ENCODE measurements at regions not wholly inside any gene's neighbourhood (a gene's known extent, or its start where the extent isn't known, plus 50 kb on each side); places are given as distances from the start of the nearest gene placed in this dataset.

GRCh38 chr5:51997949-51998348 is 614.7 kb downstream of the ISL1 start:
- no peaks in the 10 kb centered on the region for H3K27me3 ChIP-seq (ENCODE audit: insufficient read depth, low read length, poor library complexity)

GRCh38 chr5:52007230-52007858 is 624.1 kb downstream of the ISL1 start:
- Histone ChIP-seq H3K27me3 (ENCODE audit: insufficient read depth, low read length, poor library complexity) (no peaks in the 10 kb centered on the region), H3K23ac (ENCODE audit: low read length) (no peak overlapping the region), H2BK5ac (ENCODE audit: low read length) (no peak overlapping the region), H3K4me3 (ENCODE audit: low read length) (no peak overlapping the region), H3K36me3 (ENCODE audit: control insufficient read depth, insufficient read depth, low read length) (no peaks in the 10 kb centered on the region), H3K27ac (ENCODE audit: low read depth, low read length) (no peak overlapping the region), H3K4me2 (ENCODE audit: low read length) (no peak overlapping the region), H2BK15ac (replicated peaks; ENCODE audit: low read depth) (no peak overlapping the region), H3K4ac (ENCODE audit: low read depth, low read length) (no peak overlapping the region), H3K9ac (ENCODE audit: low read length) (no peak overlapping the region), H2AK5ac (ENCODE audit: low read length) (no peak overlapping the region), H2BK120ac (ENCODE audit: low read depth, low read length) (no peak overlapping the region), H4K5ac (ENCODE audit: low read length) (no peak overlapping the region), H3K79me1 (ENCODE audit: low read length) (no peaks in the 10 kb centered on the region), H4K8ac (ENCODE audit: low read depth, low read length) (no peak overlapping the region), H3K56ac (ENCODE audit: low read length) (peak overlapping the region; percentile 22), H3K18ac (ENCODE audit: low read length) (no peak overlapping the region), H3K4me1 (ENCODE audit: control insufficient read depth, low read depth, low read length) (no peaks in the 10 kb centered on the region), H3K79me2 (ENCODE audit: control insufficient read depth, insufficient read depth, low read length) (no peaks in the 10 kb centered on the region)
- no CpG with 5 or more reads among the region's 5 CpGs for WGBS (ENCODE audit: extremely low coverage, insufficient coverage, low lambda C conversion rate)
- DNase-seq: peak; percentile 56

More at GRCh38 chr5:51997949-51998348, 614.7 kb downstream of the ISL1 start:
- Histone ChIP-seq H2AK5ac (ENCODE audit: low read length) (no peak overlapping the region), H2BK120ac (ENCODE audit: low read depth, low read length) (no peak overlapping the region), H3K4me3 (ENCODE audit: low read length) (no peak overlapping the region), H3K4ac (ENCODE audit: low read depth, low read length) (no peak overlapping the region), H3K4me2 (ENCODE audit: low read length) (no peak overlapping the region), H4K5ac (ENCODE audit: low read length) (no peak overlapping the region), H4K8ac (ENCODE audit: low read depth, low read length) (no peak overlapping the region), H3K18ac (ENCODE audit: low read length) (no peak overlapping the region), H2BK15ac (replicated peaks; ENCODE audit: low read depth) (no peak overlapping the region), H3K79me2 (ENCODE audit: control insufficient read depth, insufficient read depth, low read length) (no peaks in the 10 kb centered on the region), H3K36me3 (ENCODE audit: control insufficient read depth, insufficient read depth, low read length) (no peaks in the 10 kb centered on the region), H3K79me1 (ENCODE audit: low read length) (no peaks in the 10 kb centered on the region), H3K23ac (ENCODE audit: low read length) (no peak overlapping the region), H3K4me1 (ENCODE audit: control insufficient read depth, low read depth, low read length) (no peaks in the 10 kb centered on the region), H3K27ac (ENCODE audit: low read depth, low read length) (no peak overlapping the region), H2BK5ac (ENCODE audit: low read length) (no peak overlapping the region), H3K9ac (ENCODE audit: low read length) (no peak overlapping the region), H3K56ac (ENCODE audit: low read length) (no peak overlapping the region)
- no CpG with 5 or more reads among the region's 2 CpGs for WGBS (ENCODE audit: extremely low coverage, insufficient coverage, low lambda C conversion rate)
- no peak for DNase-seq

GRCh38 chr5:52010454-52010853 is 627.2 kb downstream of the ISL1 start:
- H3K79me1 ChIP-seq (ENCODE audit: low read length): no peaks in the 10 kb centered on the region
- no peak overlapping the region for H3K4ac ChIP-seq (ENCODE audit: low read depth, low read length)
- no peak overlapping the region for H2AK5ac ChIP-seq (ENCODE audit: low read length)
- H3K27ac ChIP-seq (ENCODE audit: low read depth, low read length): no peak overlapping the region
- no peak overlapping the region for H2BK5ac ChIP-seq (ENCODE audit: low read length)
- H3K36me3 ChIP-seq (ENCODE audit: control insufficient read depth, insufficient read depth, low read length): no peaks in the 10 kb centered on the region
- no peaks in the 10 kb centered on the region for H3K27me3 ChIP-seq (ENCODE audit: insufficient read depth, low read length, poor library complexity)
- H3K9ac ChIP-seq (ENCODE audit: low read length): no peak overlapping the region
- H3K4me1 ChIP-seq (ENCODE audit: control insufficient read depth, low read depth, low read length): no peaks in the 10 kb centered on the region
- no peaks in the 10 kb centered on the region for H3K79me2 ChIP-seq (ENCODE audit: control insufficient read depth, insufficient read depth, low read length)
- H2BK15ac ChIP-seq (replicated peaks; ENCODE audit: low read depth): no peak overlapping the region
- H3K56ac ChIP-seq (ENCODE audit: low read length): no peak overlapping the region
- no CpG with 5 or more reads among the region's 2 CpGs for WGBS (ENCODE audit: extremely low coverage, insufficient coverage, low lambda C conversion rate)
- H2BK120ac ChIP-seq (ENCODE audit: low read depth, low read length): no peak overlapping the region
- H3K4me2 ChIP-seq (ENCODE audit: low read length): no peak overlapping the region
- no peak overlapping the region for H4K8ac ChIP-seq (ENCODE audit: low read depth, low read length)
- H4K5ac ChIP-seq (ENCODE audit: low read length): no peak overlapping the region
- no peak overlapping the region for H3K18ac ChIP-seq (ENCODE audit: low read length)
- no peak overlapping the region for H3K4me3 ChIP-seq (ENCODE audit: low read length)
- DNase-seq: no peak
- H3K23ac ChIP-seq (ENCODE audit: low read length): no peak overlapping the region

- Histone ChIP-seq H3K79me1 (ENCODE audit: low read length) (no peaks in the 10 kb centered on the region), H3K79me2 (ENCODE audit: control insufficient read depth, insufficient read depth, low read length) (no peaks in the 10 kb centered on the region), H3K27me3 (ENCODE audit: insufficient read depth, low read length, poor library complexity) (no peaks in the 10 kb centered on the region), H3K4me2 (ENCODE audit: low read length) (no peak overlapping the region), H4K8ac (ENCODE audit: low read depth, low read length) (no peak overlapping the region), H3K36me3 (ENCODE audit: control insufficient read depth, insufficient read depth, low read length) (no peaks in the 10 kb centered on the region), H2BK5ac (ENCODE audit: low read length) (no peak overlapping the region), H2BK120ac (ENCODE audit: low read depth, low read length) (no peak overlapping the region), H3K9ac (ENCODE audit: low read length) (no peak overlapping the region), H3K56ac (ENCODE audit: low read length) (no peak overlapping the region), H2AK5ac (ENCODE audit: low read length) (no peak overlapping the region), H2BK15ac (replicated peaks; ENCODE audit: low read depth) (no peak overlapping the region), H4K5ac (ENCODE audit: low read length) (no peak overlapping the region), H3K4ac (ENCODE audit: low read depth, low read length) (no peak overlapping the region), H3K18ac (ENCODE audit: low read length) (no peak overlapping the region), H3K4me1 (ENCODE audit: control insufficient read depth, low read depth, low read length) (no peaks in the 10 kb centered on the region), H3K27ac (ENCODE audit: low read depth, low read length) (no peak overlapping the region), H3K23ac (ENCODE audit: low read length) (no peak overlapping the region), H3K4me3 (ENCODE audit: low read length) (no peak overlapping the region)
- peak; percentile 13 for DNase-seq
- no CpG with 5 or more reads among the region's 1 CpG for WGBS (ENCODE audit: extremely low coverage, insufficient coverage, low lambda C conversion rate)
Observed at GRCh38 chr5:52013523-52013922, 630.3 kb downstream of the ISL1 start.

- Histone ChIP-seq H3K18ac (ENCODE audit: low read length) (no peak overlapping the region), H4K8ac (ENCODE audit: low read depth, low read length) (no peak overlapping the region), H3K9ac (ENCODE audit: low read length) (no peak overlapping the region), H3K56ac (ENCODE audit: low read length) (no peak overlapping the region), H3K36me3 (ENCODE audit: control insufficient read depth, insufficient read depth, low read length) (no peaks in the 10 kb centered on the region), H3K4me3 (ENCODE audit: low read length) (no peak overlapping the region), H3K27ac (ENCODE audit: low read depth, low read length) (no peak overlapping the region), H3K4ac (ENCODE audit: low read depth, low read length) (no peak overlapping the region), H3K79me2 (ENCODE audit: control insufficient read depth, insufficient read depth, low read length) (no peaks in the 10 kb centered on the region), H3K23ac (ENCODE audit: low read length) (no peak overlapping the region), H2BK15ac (replicated peaks; ENCODE audit: low read depth) (no peak overlapping the region), H3K4me2 (ENCODE audit: low read length) (no peak overlapping the region), H2AK5ac (ENCODE audit: low read length) (no peak overlapping the region), H2BK120ac (ENCODE audit: low read depth, low read length) (no peak overlapping the region), H2BK5ac (ENCODE audit: low read length) (no peak overlapping the region), H3K4me1 (ENCODE audit: control insufficient read depth, low read depth, low read length) (no peaks in the 10 kb centered on the region), H3K27me3 (ENCODE audit: insufficient read depth, low read length, poor library complexity) (no peaks in the 10 kb centered on the region), H4K5ac (ENCODE audit: low read length) (no peak overlapping the region), H3K79me1 (ENCODE audit: low read length) (no peaks in the 10 kb centered on the region)
- WGBS (ENCODE audit: extremely low coverage, insufficient coverage, low lambda C conversion rate): no CpG with 5 or more reads among the region's 5 CpGs
- no peak for DNase-seq
Observed at GRCh38 chr5:52015760-52016159, 632.5 kb downstream of the ISL1 start.

- Histone ChIP-seq H3K36me3 (ENCODE audit: control insufficient read depth, insufficient read depth, low read length) (no peaks in the 10 kb centered on the region), H2BK5ac (ENCODE audit: low read length) (no peak overlapping the region), H3K4me2 (ENCODE audit: low read length) (no peak overlapping the region), H3K9ac (ENCODE audit: low read length) (no peak overlapping the region), H2BK15ac (replicated peaks; ENCODE audit: low read depth) (no peak overlapping the region), H3K79me1 (ENCODE audit: low read length) (no peaks in the 10 kb centered on the region), H3K4ac (ENCODE audit: low read depth, low read length) (no peak overlapping the region), H3K18ac (ENCODE audit: low read length) (no peak overlapping the region), H2BK120ac (ENCODE audit: low read depth, low read length) (no peak overlapping the region), H2AK5ac (ENCODE audit: low read length) (no peak overlapping the region), H4K5ac (ENCODE audit: low read length) (no peak overlapping the region), H3K79me2 (ENCODE audit: control insufficient read depth, insufficient read depth, low read length) (no peaks in the 10 kb centered on the region), H3K23ac (ENCODE audit: low read length) (no peak overlapping the region), H3K56ac (ENCODE audit: low read length) (no peak overlapping the region), H3K4me1 (ENCODE audit: control insufficient read depth, low read depth, low read length) (no peaks in the 10 kb centered on the region), H3K4me3 (ENCODE audit: low read length) (no peak overlapping the region), H3K27ac (ENCODE audit: low read depth, low read length) (no peak overlapping the region), H4K8ac (ENCODE audit: low read depth, low read length) (no peak overlapping the region), H3K27me3 (ENCODE audit: insufficient read depth, low read length, poor library complexity) (no peaks in the 10 kb centered on the region)
- DNase-seq: no peak
- WGBS (ENCODE audit: extremely low coverage, insufficient coverage, low lambda C conversion rate): no CpG with 5 or more reads among the region's 2 CpGs
Observed at GRCh38 chr5:52017567-52017966, 634.3 kb downstream of the ISL1 start.

All from mesendoderm (in vitro differentiated cells).